Osteocyte (in vitro differentiated cells): ENCODE measurements at regions not wholly inside any gene's neighbourhood (a gene's known extent, or its start where the extent isn't known, plus 50 kb on each side); places are given as distances from the start of the nearest gene placed in this dataset.

Experiments used
- DNase-seq: peaks from one replicate; pipeline ENCODE4 v3.0.0; 2021; ENCODE audit warnings: mixed read lengths; ENCODE audit not compliant: unreplicated experiment; ENCODE audit errors: extremely low spot score
- H3K27ac Mint-ChIP-seq: one replicate; pipeline ENCODE4 v1.8.0; 2021; ENCODE audit warnings: mild to moderate bottlenecking, mixed read lengths; ENCODE audit not compliant: unreplicated experiment
- H3K27me3 Mint-ChIP-seq: one replicate; pipeline ENCODE4 v1.8.0; 2021; ENCODE audit warnings: mixed read lengths; ENCODE audit not compliant: unreplicated experiment
- H3K36me3 Mint-ChIP-seq: one replicate; pipeline ENCODE4 v1.8.0; 2021; ENCODE audit warnings: mixed read lengths; ENCODE audit not compliant: unreplicated experiment
- H3K4me1 Mint-ChIP-seq: one replicate; pipeline ENCODE4 v1.8.0; 2021; ENCODE audit warnings: mixed read lengths; ENCODE audit not compliant: unreplicated experiment
- H3K4me3 Mint-ChIP-seq: one replicate; pipeline ENCODE4 v1.8.0; 2021; ENCODE audit warnings: mild to moderate bottlenecking, moderate library complexity, mixed read lengths; ENCODE audit not compliant: unreplicated experiment
- H3K9me3 Mint-ChIP-seq: one replicate; pipeline ENCODE4 v1.8.0; 2021; ENCODE audit warnings: mixed read lengths; ENCODE audit not compliant: unreplicated experiment
- CTCF ChIP-seq: fragments of 200-600 bp; sonication (generic); IDR thresholded peaks from 2 replicates; pipeline ENCODE4 v1.5.0; 2021; ENCODE audit warnings: antibody characterized with exemption, mild to moderate bottlenecking, moderate library complexity

GRCh38 chr7:85471740-85472139, 284.9 kb upstream of the SEMA3D start:
- peak overlapping the region; percentile 45 for H3K27ac Mint-ChIP-seq
- H3K4me1 Mint-ChIP-seq, result peaks cover 46% of the 10 kb centered on the region
- DNase-seq, result no peak
- no peak for TF ChIP-seq CTCF
- H3K36me3 Mint-ChIP-seq, result no peaks in the 10 kb centered on the region
- H3K27me3 Mint-ChIP-seq, result no peaks in the 10 kb centered on the region
- H3K9me3 Mint-ChIP-seq, result no peaks in the 10 kb centered on the region
- H3K4me3 Mint-ChIP-seq, result no peak overlapping the region

- no peaks in the 10 kb centered on the region for H3K9me3 Mint-ChIP-seq
- DNase-seq, result no peak
- H3K27ac Mint-ChIP-seq, result peak overlapping the region; percentile 67
- no peaks in the 10 kb centered on the region for H3K27me3 Mint-ChIP-seq
- H3K36me3 Mint-ChIP-seq, result no peaks in the 10 kb centered on the region
- peaks cover 46% of the 10 kb centered on the region for H3K4me1 Mint-ChIP-seq
- no peak overlapping the region for H3K4me3 Mint-ChIP-seq
- TF ChIP-seq CTCF, result peak; percentile 36
Observed at GRCh38 chr7:85471307-85471706, 284.5 kb upstream of the SEMA3D start.

- no peaks in the 10 kb centered on the region for H3K36me3 Mint-ChIP-seq
- no peaks in the 10 kb centered on the region for H3K9me3 Mint-ChIP-seq
- H3K4me1 Mint-ChIP-seq, result peaks cover 43% of the 10 kb centered on the region
- no peaks in the 10 kb centered on the region for H3K27me3 Mint-ChIP-seq
- peak overlapping the region; percentile 81 for H3K27ac Mint-ChIP-seq
- H3K4me3 Mint-ChIP-seq, result no peak overlapping the region
- TF ChIP-seq CTCF, result no peak
- DNase-seq, result no peak
Observed at GRCh38 chr7:85469446-85470010, 282.7 kb upstream of the SEMA3D start.

GRCh38 chr7:85464042-85464651, 277.3 kb upstream of the SEMA3D start:
- Mint-ChIP-seq H3K27me3 (no peaks in the 10 kb centered on the region), H3K4me1 (peaks cover 3% of the 10 kb centered on the region), H3K9me3 (no peaks in the 10 kb centered on the region), H3K27ac (no peak overlapping the region), H3K4me3 (no peak overlapping the region), H3K36me3 (no peaks in the 10 kb centered on the region)
- DNase-seq, result no peak
- TF ChIP-seq CTCF, result peak; percentile 51

GRCh38 chr7:85462671-85463070, 275.8 kb upstream of the SEMA3D start:
- no peaks in the 10 kb centered on the region for H3K36me3 Mint-ChIP-seq

More at GRCh38 chr7:85462671-85463070, 275.8 kb upstream of the SEMA3D start:
- no peak for TF ChIP-seq CTCF
- no peak for DNase-seq
- Mint-ChIP-seq H3K4me3 (no peak overlapping the region), H3K27ac (no peak overlapping the region), H3K27me3 (no peaks in the 10 kb centered on the region), H3K4me1 (peaks cover 2% of the 10 kb centered on the region), H3K9me3 (no peaks in the 10 kb centered on the region)
